Activated CD8-positive, alpha-beta T cell treated with anti-CD3 and anti-CD28 coated beads for 36 hours (primary cell): ENCODE measurements at regions not wholly inside any gene's neighbourhood (a gene's known extent, or its start where the extent isn't known, plus 50 kb on each side); places are given as distances from the start of the nearest gene placed in this dataset.

Experiments
- ATAC-seq: fragments of 200-7000 bp; cut with Tn5 transposase; one replicate; pipeline ENCODE4 v1.10.0; 2021; ENCODE audit warnings: mild to moderate bottlenecking, moderate library complexity
- CTCF ChIA-PET: fragments of 350-600 bp; sonication (Branson Sonifier 250); formaldehyde crosslinking; loops from one replicate; lab custom pipeline; 2021; ENCODE audit warnings: antibody characterized with exemption; lab: Charles Lee
- POLR2A ChIA-PET: fragments of 350-600 bp; sonication (Branson Sonifier 250); formaldehyde crosslinking; loops from one replicate; lab custom pipeline; 2021; ENCODE audit warnings: antibody characterized with exemption; lab: Charles Lee
- DNase-seq: peaks from one replicate; pipeline ENCODE4 v3.0.0-alpha.2; 2020
- H3K27ac Mint-ChIP-seq: one replicate; pipeline ENCODE4 v1.8.0; 2021; ENCODE audit warnings: mild to moderate bottlenecking, mixed read lengths
- H3K27me3 Mint-ChIP-seq: one replicate; pipeline ENCODE4 v1.8.0; 2021; ENCODE audit warnings: mixed read lengths
- H3K36me3 Mint-ChIP-seq: one replicate; pipeline ENCODE4 v1.8.0; 2021; ENCODE audit warnings: low read depth, mixed read lengths
- H3K4me1 Mint-ChIP-seq: one replicate; pipeline ENCODE4 v1.8.0; 2021; ENCODE audit warnings: low read depth, mixed read lengths
- H3K4me3 Mint-ChIP-seq: one replicate; pipeline ENCODE4 v1.8.0; 2021; ENCODE audit warnings: mild to moderate bottlenecking, moderate library complexity, mixed read lengths
- H3K9me3 Mint-ChIP-seq: one replicate; pipeline ENCODE4 v1.8.0; 2021; ENCODE audit warnings: mixed read lengths
- intact Hi-C: fragments of 100-400 bp; cut with micrococcal nuclease; formaldehyde crosslinking; loops from one replicate; pipeline ENCODE4 v1.10.0; 2022
- TF ChIP-seq, protein P1 (sequence below): fragments of 200-600 bp; IDR thresholded peaks from one replicate; pipeline ENCODE4 v1.8.0; 2022; ENCODE audit warnings: antibody characterized with exemption, mild to moderate bottlenecking

DNA sequence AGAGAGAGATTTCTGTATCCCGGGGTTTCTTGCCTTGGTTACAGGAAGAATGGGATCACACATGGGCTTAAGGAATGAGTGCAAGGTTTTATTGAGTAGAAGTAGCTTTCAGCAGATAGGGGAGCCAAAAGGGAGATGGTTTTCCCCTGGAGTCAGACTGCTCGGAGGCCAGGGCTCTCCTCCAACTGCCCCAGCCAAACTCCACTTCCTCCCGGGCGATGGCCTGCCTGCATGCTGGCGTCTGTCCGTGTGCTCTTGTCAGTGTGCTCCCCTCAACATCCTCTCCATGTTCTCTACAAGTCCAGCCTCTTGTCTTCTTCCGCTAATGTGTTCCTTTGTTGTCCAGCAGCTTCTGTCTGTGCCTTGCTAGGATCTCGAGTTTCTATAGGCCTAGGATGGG, 421.3 kb upstream of the ADGRL2 start:
- ChIA-PET CTCF (no interaction called here), POLR2A (no interaction called here)
- no peak overlapping the region for H3K27ac Mint-ChIP-seq
- no peak for DNase-seq
- no peaks in the 10 kb centered on the region for H3K27me3 Mint-ChIP-seq
- ATAC-seq: no peak
- H3K4me3 Mint-ChIP-seq: no peak overlapping the region
- TF ChIP-seq, protein P1, sequence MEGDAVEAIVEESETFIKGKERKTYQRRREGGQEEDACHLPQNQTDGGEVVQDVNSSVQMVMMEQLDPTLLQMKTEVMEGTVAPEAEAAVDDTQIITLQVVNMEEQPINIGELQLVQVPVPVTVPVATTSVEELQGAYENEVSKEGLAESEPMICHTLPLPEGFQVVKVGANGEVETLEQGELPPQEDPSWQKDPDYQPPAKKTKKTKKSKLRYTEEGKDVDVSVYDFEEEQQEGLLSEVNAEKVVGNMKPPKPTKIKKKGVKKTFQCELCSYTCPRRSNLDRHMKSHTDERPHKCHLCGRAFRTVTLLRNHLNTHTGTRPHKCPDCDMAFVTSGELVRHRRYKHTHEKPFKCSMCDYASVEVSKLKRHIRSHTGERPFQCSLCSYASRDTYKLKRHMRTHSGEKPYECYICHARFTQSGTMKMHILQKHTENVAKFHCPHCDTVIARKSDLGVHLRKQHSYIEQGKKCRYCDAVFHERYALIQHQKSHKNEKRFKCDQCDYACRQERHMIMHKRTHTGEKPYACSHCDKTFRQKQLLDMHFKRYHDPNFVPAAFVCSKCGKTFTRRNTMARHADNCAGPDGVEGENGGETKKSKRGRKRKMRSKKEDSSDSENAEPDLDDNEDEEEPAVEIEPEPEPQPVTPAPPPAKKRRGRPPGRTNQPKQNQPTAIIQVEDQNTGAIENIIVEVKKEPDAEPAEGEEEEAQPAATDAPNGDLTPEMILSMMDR: no peak
- H3K9me3 Mint-ChIP-seq: peaks cover 4% of the 10 kb centered on the region
- H3K36me3 Mint-ChIP-seq: no peaks in the 10 kb centered on the region
- intact Hi-C loops: no loop called here
- H3K4me1 Mint-ChIP-seq: no peaks in the 10 kb centered on the region

DNA sequence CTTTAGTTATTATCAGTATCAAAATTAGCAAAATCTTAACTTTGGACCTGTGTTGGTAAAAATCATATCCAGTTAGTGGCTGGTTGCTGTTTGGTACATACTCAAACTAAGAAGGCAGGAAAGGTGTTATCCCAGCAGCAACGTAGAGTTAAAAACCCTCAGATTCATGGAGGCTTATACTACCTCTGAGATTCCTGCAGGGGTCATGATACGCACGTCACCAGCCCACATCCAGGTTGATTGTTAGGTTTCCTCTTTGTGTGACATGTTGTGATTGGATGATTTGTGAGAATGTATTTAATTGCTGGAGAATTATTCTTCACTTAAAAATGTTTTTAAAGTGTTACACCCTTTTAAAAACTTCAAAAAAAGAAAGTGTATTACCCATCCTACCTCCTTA, 423.3 kb upstream of the ADGRL2 start:
- H3K27ac Mint-ChIP-seq: no peak overlapping the region
- H3K4me1 Mint-ChIP-seq: no peaks in the 10 kb centered on the region
- ChIA-PET CTCF (no interaction called here), POLR2A (no interaction called here)
- H3K36me3 Mint-ChIP-seq: no peaks in the 10 kb centered on the region
- no peak overlapping the region for H3K4me3 Mint-ChIP-seq
- TF ChIP-seq, protein P1: no peak
- peaks cover 2% of the 10 kb centered on the region for H3K9me3 Mint-ChIP-seq
- no peak for ATAC-seq
- intact Hi-C loops: no loop called here
- no peaks in the 10 kb centered on the region for H3K27me3 Mint-ChIP-seq
- DNase-seq: no peak

DNA sequence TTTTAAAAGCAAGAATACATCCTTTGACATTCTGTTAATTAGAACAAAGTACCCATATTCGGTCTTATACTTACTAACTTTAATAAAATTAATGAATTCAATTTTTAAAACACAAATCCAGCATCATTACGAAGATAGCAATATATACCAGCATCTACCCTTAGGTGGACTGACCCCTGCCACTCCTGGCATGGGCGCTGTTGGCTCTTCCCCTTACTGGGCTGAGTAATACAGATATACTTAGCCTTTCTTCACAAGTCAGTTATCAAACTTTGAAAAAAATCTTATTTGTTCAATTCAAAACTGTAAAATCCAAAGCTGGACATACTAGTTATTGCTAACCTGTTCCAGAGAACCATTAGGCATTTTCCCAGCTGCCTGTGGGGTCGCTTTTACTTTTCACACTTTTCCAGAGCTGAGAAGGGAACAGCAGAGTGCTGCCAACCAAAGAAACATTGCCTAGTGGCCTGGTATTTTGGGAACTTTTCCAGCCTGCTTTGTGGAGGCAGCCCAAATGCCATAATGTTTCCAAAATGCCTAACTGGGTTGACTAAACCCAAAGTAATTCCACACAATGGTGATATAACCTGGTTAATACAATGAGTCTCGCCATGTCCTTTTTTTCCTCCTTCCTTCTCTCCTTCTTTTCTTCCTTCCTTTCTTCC, 424.7 kb upstream of the ADGRL2 start:
- Mint-ChIP-seq H3K27ac (no peak overlapping the region), H3K4me3 (no peak overlapping the region)

DNA sequence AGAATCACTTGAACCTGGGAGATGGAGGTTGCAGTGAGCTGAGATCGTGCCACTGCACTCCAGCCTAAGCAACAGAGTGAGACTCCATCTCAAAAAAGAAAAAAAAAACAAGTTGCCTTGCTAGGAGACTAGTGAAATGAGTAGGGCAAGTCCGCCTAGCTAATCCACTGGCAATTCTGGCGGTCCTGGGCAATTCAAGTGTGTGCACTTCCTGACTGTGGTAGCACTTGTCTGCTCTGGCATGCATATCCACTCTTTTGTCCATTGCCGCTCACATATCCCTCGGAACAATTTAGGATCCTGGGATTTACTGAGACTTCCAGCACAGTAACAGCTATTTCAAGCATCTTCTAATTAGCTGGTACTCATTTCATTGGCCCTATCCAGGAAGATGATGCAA, 426.3 kb upstream of the ADGRL2 start:
- ChIA-PET POLR2A (no interaction called here), CTCF (no interaction called here)
- ATAC-seq: no peak
- Mint-ChIP-seq H3K4me1 (no peaks in the 10 kb centered on the region), H3K9me3 (peaks cover 2% of the 10 kb centered on the region), H3K27ac (no peak overlapping the region), H3K36me3 (no peaks in the 10 kb centered on the region), H3K27me3 (no peaks in the 10 kb centered on the region), H3K4me3 (no peak overlapping the region)
- no peak for DNase-seq
- intact Hi-C loops: no loop called here
- TF ChIP-seq, protein P1: no peak

More for the DNA sequence above, 424.7 kb upstream of the ADGRL2 start:
- ChIA-PET CTCF (interaction anchor here (0.7 kb wide), 1 partner anchor 10 kb away, joined by 3 read pairs; no protein-coding TSS in a partner anchor), POLR2A (no interaction called here)
- TF ChIP-seq, protein P1: no peak
- intact Hi-C loops: no loop called here
- Mint-ChIP-seq H3K4me1 (no peaks in the 10 kb centered on the region), H3K36me3 (no peaks in the 10 kb centered on the region), H3K27me3 (no peaks in the 10 kb centered on the region), H3K9me3 (peaks cover 2% of the 10 kb centered on the region)
- DNase-seq (no peak), ATAC-seq (no peak)

DNA sequence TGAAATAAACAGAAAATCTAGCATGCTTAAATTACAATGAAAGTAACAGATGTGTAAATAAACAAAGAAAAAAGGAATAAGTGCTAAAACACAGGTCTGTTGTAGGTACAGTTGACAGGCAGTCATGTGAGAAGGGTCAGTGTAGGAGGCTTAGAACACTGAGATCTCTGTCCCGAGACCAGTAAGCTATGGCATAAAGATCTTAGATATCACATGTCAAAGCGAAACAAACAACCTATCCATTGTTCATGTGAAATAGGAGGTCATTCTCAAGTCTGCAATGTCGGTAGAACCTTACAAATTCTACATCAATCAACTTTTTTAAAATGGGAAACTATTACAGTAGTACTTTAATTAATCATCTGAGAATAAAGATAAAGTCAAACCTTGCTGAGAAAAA, 428.9 kb upstream of the ADGRL2 start:
- no peaks in the 10 kb centered on the region for H3K4me1 Mint-ChIP-seq
- TF ChIP-seq, protein P1: no peak
- H3K9me3 Mint-ChIP-seq: peaks cover 8% of the 10 kb centered on the region
- ChIA-PET CTCF (no interaction called here), POLR2A (no interaction called here)
- H3K36me3 Mint-ChIP-seq: no peaks in the 10 kb centered on the region
- intact Hi-C loops: no loop called here
- H3K27me3 Mint-ChIP-seq: no peaks in the 10 kb centered on the region
- no peak overlapping the region for H3K4me3 Mint-ChIP-seq
- H3K27ac Mint-ChIP-seq: no peak overlapping the region
- DNase-seq (no peak), ATAC-seq (no peak)
